Stimulated activated naive B cell treated with anti-CD40 and anti-IgM and Interleukin-4, amounts not matched to agents 10 μg/mL and 1 μg/mL and 100 μg/mL, for 72 hours (primary cell): ENCODE measurements at regions not wholly inside any gene's neighbourhood (a gene's known extent, or its start where the extent isn't known, plus 50 kb on each side); places are given as distances from the start of the nearest gene placed in this dataset.
"Not testable (repeated sequence)": the region's sequence is repeated elsewhere in the genome, so short reads cannot be mapped to it uniquely, and the experiment has no call there.

Source experiments
- ATAC-seq, 2 donors: fragments of 150-1000 bp; cut with Tn5 transposase; replicated peaks; 2 replicates each; pipeline ENCODE4 v1.10.0; 2021; ENCODE audit warnings: moderate library complexity in 1 of 2
- DNase-seq: peaks from one replicate; pipeline ENCODE4 v3.0.0; 2021
- H3K27ac Mint-ChIP-seq: one replicate; pipeline ENCODE4 v1.8.0; 2022; ENCODE audit warnings: mild to moderate bottlenecking, mixed read lengths
- H3K27me3 Mint-ChIP-seq, 2 donors: one replicate each; pipeline ENCODE4 v1.8.0; 2022; ENCODE audit warnings: mixed read lengths in 2 of 2
- H3K36me3 Mint-ChIP-seq, 2 donors: one replicate each; pipeline ENCODE4 v1.8.0; 2022; ENCODE audit warnings: mixed read lengths in 2 of 2, mild to moderate bottlenecking in 1 of 2
- H3K4me1 Mint-ChIP-seq, 2 donors: one replicate each; pipeline ENCODE4 v1.8.0; 2022; ENCODE audit warnings: mixed read lengths in 2 of 2, mild to moderate bottlenecking in 1 of 2
- H3K4me3 Mint-ChIP-seq, 2 donors: one replicate each; pipeline ENCODE4 v1.8.0; 2022; ENCODE audit warnings: mild to moderate bottlenecking in 2 of 2, mixed read lengths in 2 of 2, moderate library complexity in 1 of 2
- H3K9me3 Mint-ChIP-seq, 2 donors: one replicate each; pipeline ENCODE4 v1.8.0; 2022; ENCODE audit warnings: mixed read lengths in 2 of 2, mild to moderate bottlenecking in 1 of 2

GRCh38 chrX:95903975-95904374, 780.7 kb upstream of the DIAPH2 start:
- no peak overlapping the region for H3K4me3 Mint-ChIP-seq
- no peaks in the 10 kb centered on the region for H3K9me3 Mint-ChIP-seq
- H3K4me1 Mint-ChIP-seq: no peaks in the 10 kb centered on the region
- ATAC-seq (no peak), DNase-seq (no peak)
- H3K27ac Mint-ChIP-seq: no peak overlapping the region
- H3K36me3 Mint-ChIP-seq: no peaks in the 10 kb centered on the region
- H3K27me3 Mint-ChIP-seq: no peaks in the 10 kb centered on the region

- no peak overlapping the region for H3K27ac Mint-ChIP-seq
- H3K27me3 Mint-ChIP-seq: no peaks in the 10 kb centered on the region
- DNase-seq (no peak), ATAC-seq (no peak)
- no peak overlapping the region for H3K4me3 Mint-ChIP-seq
- H3K9me3 Mint-ChIP-seq: peaks cover 0 to 2% of the 10 kb centered on the region in 2 donors
- no peaks in the 10 kb centered on the region for H3K4me1 Mint-ChIP-seq
- no peaks in the 10 kb centered on the region for H3K36me3 Mint-ChIP-seq
Observed at GRCh38 chrX:95907081-95907480, 777.6 kb upstream of the DIAPH2 start.

GRCh38 chrX:95911062-95911461, 773.6 kb upstream of the DIAPH2 start:
- Mint-ChIP-seq H3K4me1 (no peaks in the 10 kb centered on the region), H3K4me3 (no peak overlapping the region), H3K9me3 (peaks cover 0 to 2% of the 10 kb centered on the region in 2 donors), H3K27me3 (no peaks in the 10 kb centered on the region), H3K27ac (no peak overlapping the region), H3K36me3 (no peaks in the 10 kb centered on the region)
- DNase-seq (no peak), ATAC-seq (no peak)

GRCh38 chrX:95919605-95920004, 765.0 kb upstream of the DIAPH2 start:
- no peak overlapping the region for H3K27ac Mint-ChIP-seq
- H3K27me3 Mint-ChIP-seq: no peaks in the 10 kb centered on the region
- DNase-seq (no peak), ATAC-seq (no peak)
- H3K4me1 Mint-ChIP-seq: no peaks in the 10 kb centered on the region
- H3K36me3 Mint-ChIP-seq: no peaks in the 10 kb centered on the region
- peaks cover 0 to 4% of the 10 kb centered on the region in 2 donors for H3K9me3 Mint-ChIP-seq
- H3K4me3 Mint-ChIP-seq: no peak overlapping the region

- Mint-ChIP-seq H3K27me3 (no peaks in the 10 kb centered on the region), H3K4me3 (no peak overlapping the region), H3K4me1 (no peaks in the 10 kb centered on the region), H3K27ac (no peak overlapping the region), H3K36me3 (no peaks in the 10 kb centered on the region), H3K9me3 (no peaks in the 10 kb centered on the region)
- DNase-seq (no peak), ATAC-seq (no peak)
Observed at GRCh38 chrX:95945528-95945927, 739.1 kb upstream of the DIAPH2 start.

- DNase-seq (no peak), ATAC-seq (no peak)
- H3K27me3 Mint-ChIP-seq: no peaks in the 10 kb centered on the region
- no peaks in the 10 kb centered on the region for H3K4me1 Mint-ChIP-seq
- H3K36me3 Mint-ChIP-seq: no peaks in the 10 kb centered on the region
- no peaks in the 10 kb centered on the region for H3K9me3 Mint-ChIP-seq
- no peak overlapping the region for H3K27ac Mint-ChIP-seq
- H3K4me3 Mint-ChIP-seq: no peak overlapping the region
Observed at GRCh38 chrX:95949588-95949987, 735.1 kb upstream of the DIAPH2 start.

GRCh38 chrX:95950679-95951078, 734.0 kb upstream of the DIAPH2 start:
- Mint-ChIP-seq H3K9me3 (no peaks in the 10 kb centered on the region), H3K27ac (no peak overlapping the region), H3K27me3 (no peaks in the 10 kb centered on the region)

GRCh38 chrX:95953564-95953963, 731.1 kb upstream of the DIAPH2 start:
- H3K9me3 Mint-ChIP-seq: peaks cover 2 to 10% of the 10 kb centered on the region in 2 donors
- H3K36me3 Mint-ChIP-seq: no peaks in the 10 kb centered on the region
- H3K27ac Mint-ChIP-seq: no peak overlapping the region
- no peak for DNase-seq
- no peak overlapping the region for H3K4me3 Mint-ChIP-seq
- no peaks in the 10 kb centered on the region for H3K4me1 Mint-ChIP-seq
- no peak for ATAC-seq
- H3K27me3 Mint-ChIP-seq: no peaks in the 10 kb centered on the region

More at GRCh38 chrX:95950679-95951078, 734.0 kb upstream of the DIAPH2 start:
- H3K4me1 Mint-ChIP-seq: no peaks in the 10 kb centered on the region
- H3K4me3 Mint-ChIP-seq: no peak overlapping the region
- DNase-seq (no peak), ATAC-seq (no peak)
- no peaks in the 10 kb centered on the region for H3K36me3 Mint-ChIP-seq

- no peak for DNase-seq
- H3K4me1 Mint-ChIP-seq: no peaks in the 10 kb centered on the region
- H3K27me3 Mint-ChIP-seq: no peaks in the 10 kb centered on the region
- no peak for ATAC-seq
- no peak overlapping the region for H3K27ac Mint-ChIP-seq
- H3K9me3 Mint-ChIP-seq: peaks cover 6 to 12% of the 10 kb centered on the region in 2 donors
- no peak overlapping the region for H3K4me3 Mint-ChIP-seq
- H3K36me3 Mint-ChIP-seq: no peaks in the 10 kb centered on the region
Observed at GRCh38 chrX:95956745-95957144, 727.9 kb upstream of the DIAPH2 start.

GRCh38 chrX:95973456-95974095, 711.1 kb upstream of the DIAPH2 start:
- H3K9me3 Mint-ChIP-seq, DNase-seq, H3K4me1 Mint-ChIP-seq, ATAC-seq, H3K27ac Mint-ChIP-seq, H3K27me3 Mint-ChIP-seq, H3K36me3 Mint-ChIP-seq, H3K4me3 Mint-ChIP-seq: not testable (repeated sequence)

GRCh38 chrX:95974096-95974470, 710.6 kb upstream of the DIAPH2 start:
- no peak for DNase-seq
- no peaks in the 10 kb centered on the region for H3K4me1 Mint-ChIP-seq
- H3K36me3 Mint-ChIP-seq: no peaks in the 10 kb centered on the region
- H3K27ac Mint-ChIP-seq: no peak overlapping the region
- peaks cover 3 to 8% of the 10 kb centered on the region in 2 donors for H3K9me3 Mint-ChIP-seq
- H3K4me3 Mint-ChIP-seq: no peak overlapping the region
- ATAC-seq: no peak
- no peaks in the 10 kb centered on the region for H3K27me3 Mint-ChIP-seq

GRCh38 chrX:95974890-95975289, 709.8 kb upstream of the DIAPH2 start:
- Mint-ChIP-seq H3K27me3 (no peaks in the 10 kb centered on the region), H3K9me3 (peaks cover 4 to 9% of the 10 kb centered on the region in 2 donors), H3K27ac (no peak overlapping the region), H3K4me3 (no peak overlapping the region), H3K36me3 (no peaks in the 10 kb centered on the region), H3K4me1 (no peaks in the 10 kb centered on the region)
- ATAC-seq (no peak), DNase-seq (no peak)

GRCh38 chrX:95995583-95995982, 689.1 kb upstream of the DIAPH2 start:
- ATAC-seq: no peak
- Mint-ChIP-seq H3K27ac (no peak overlapping the region), H3K36me3 (no peaks in the 10 kb centered on the region), H3K4me1 (no peaks in the 10 kb centered on the region), H3K9me3 (peaks cover 0 to 2% of the 10 kb centered on the region in 2 donors), H3K27me3 (no peaks in the 10 kb centered on the region), H3K4me3 (no peak overlapping the region)
- no peak for DNase-seq

GRCh38 chrX:95996294-95996693, 688.3 kb upstream of the DIAPH2 start:
- no peak for ATAC-seq
- H3K36me3 Mint-ChIP-seq: no peaks in the 10 kb centered on the region
- H3K27ac Mint-ChIP-seq: no peak overlapping the region
- no peaks in the 10 kb centered on the region for H3K27me3 Mint-ChIP-seq
- peaks cover 0 to 2% of the 10 kb centered on the region in 2 donors for H3K9me3 Mint-ChIP-seq
- H3K4me1 Mint-ChIP-seq: no peaks in the 10 kb centered on the region
- no peak for DNase-seq
- H3K4me3 Mint-ChIP-seq: no peak overlapping the region

GRCh38 chrX:96002431-96002830, 682.2 kb upstream of the DIAPH2 start:
- Mint-ChIP-seq H3K27me3 (no peaks in the 10 kb centered on the region), H3K27ac (no peak overlapping the region), H3K4me3 (no peak overlapping the region), H3K4me1 (no peaks in the 10 kb centered on the region), H3K36me3 (no peaks in the 10 kb centered on the region), H3K9me3 (peaks cover 0 to 2% of the 10 kb centered on the region in 2 donors)
- DNase-seq: no peak
- no peak for ATAC-seq

GRCh38 chrX:96004386-96004785, 680.3 kb upstream of the DIAPH2 start:
- ATAC-seq: no peak
- Mint-ChIP-seq H3K4me1 (no peaks in the 10 kb centered on the region), H3K27ac (no peak overlapping the region), H3K9me3 (no peaks in the 10 kb centered on the region), H3K27me3 (no peaks in the 10 kb centered on the region), H3K4me3 (no peak overlapping the region), H3K36me3 (no peaks in the 10 kb centered on the region)
- DNase-seq: no peak
